OCI-LY7 (cell line): ENCODE measurements at regions not wholly inside any gene's neighbourhood (a gene's known extent, or its start where the extent isn't known, plus 50 kb on each side); places are given as distances from the start of the nearest gene placed in this dataset.

Experiments used
- BruUV-seq: library from RNA; stranded (reverse); fragments of 400-500 nt; replicated peaks from 2 replicates; lab custom pipeline; 2021; lab: Mats Ljungman, UMichigan
- CTCF ChIA-PET: fragments of 300-600 bp; sonication (Branson Sonifier 250); formaldehyde crosslinking; loops from one replicate; lab custom pipeline; 2022; ENCODE audit warnings: antibody characterized with exemption; ENCODE audit not compliant: unreplicated experiment; lab: Charles Lee
- POLR2A ChIA-PET: fragments of 300-600 bp; sonication (Branson Sonifier 250); formaldehyde crosslinking; loops from one replicate; lab custom pipeline; 2022; ENCODE audit warnings: antibody characterized with exemption; lab: Charles Lee
- DNase-seq: peaks from one replicate; pipeline ENCODE4 v3.0.0-alpha.2; 2015; ENCODE audit warnings: low spot score
- H2AFZ ChIP-seq: fragments of 200-600 bp; sonication (generic), shearing (Covaris generic); 2 replicates; pipeline ENCODE4 v1.6.1; 2014; ENCODE audit warnings: mild to moderate bottlenecking, antibody characterized with exemption, low read length, moderate library complexity
- H3K27ac ChIP-seq: fragments of 200-600 bp; sonication (generic); 2 replicates; pipeline ENCODE4 v1.5.1; 2014; ENCODE audit warnings: mixed run types, low read depth, mild to moderate bottlenecking, moderate library complexity, low read length, inconsistent platforms; ENCODE audit not compliant: poor library complexity, severe bottlenecking
- H3K36me3 ChIP-seq: fragments of 200-600 bp; sonication (generic); 2 replicates; pipeline ENCODE4 v1.6.1; 2014; ENCODE audit warnings: mild to moderate bottlenecking, antibody characterized with exemption, low read length, moderate library complexity, mixed read lengths; ENCODE audit not compliant: insufficient read depth
- H3K4me1 ChIP-seq: fragments of 200-600 bp; sonication (generic); 2 replicates; pipeline ENCODE4 v1.5.1; 2014; ENCODE audit warnings: mild to moderate bottlenecking, low read length; ENCODE audit not compliant: insufficient read depth, poor library complexity, severe bottlenecking
- H3K4me2 ChIP-seq: fragments of 200-600 bp; sonication (generic); 2 replicates; pipeline ENCODE4 v1.6.1; 2014; ENCODE audit warnings: mild to moderate bottlenecking, low read length
- H3K4me3 ChIP-seq: fragments of 200-600 bp; sonication (generic); 2 replicates; pipeline ENCODE4 v1.5.1; 2014; ENCODE audit warnings: mild to moderate bottlenecking, low read depth, low read length; ENCODE audit not compliant: poor library complexity, severe bottlenecking
- H3K79me2 ChIP-seq: fragments of 200-600 bp; sonication (generic); 2 replicates; pipeline ENCODE4 v1.6.1; 2016; ENCODE audit warnings: low read depth, mild to moderate bottlenecking, low read length, moderate library complexity, mixed read lengths; ENCODE audit not compliant: insufficient read depth
- H3K9me2 ChIP-seq: fragments of 200-600 bp; sonication (generic); 2 replicates; pipeline ENCODE4 v1.6.1; 2016; ENCODE audit warnings: mild to moderate bottlenecking, low read length, mixed read lengths; ENCODE audit not compliant: insufficient read depth
- H3K9me3 ChIP-seq: fragments of 200-600 bp; sonication (generic); 2 replicates; pipeline ENCODE4 v1.6.1; 2014; ENCODE audit warnings: mild to moderate bottlenecking, mixed run types, low read length, mixed read lengths
- H4K20me1 ChIP-seq: fragments of 200-600 bp; sonication (generic); 2 replicates; pipeline ENCODE4 v1.6.1; 2014; ENCODE audit warnings: mild to moderate bottlenecking, antibody characterized with exemption, low read length, moderate library complexity, mixed read lengths; ENCODE audit not compliant: insufficient read depth
- EZH2phosphoT487 ChIP-seq: fragments of 200-600 bp; sonication (generic); IDR thresholded peaks from 2 replicates; pipeline ENCODE4 v1.6.1; 2018; ENCODE audit warnings: low read depth, borderline replicate concordance, mild to moderate bottlenecking, mixed run types, antibody characterized with exemption, low read length, moderate library complexity, mixed read lengths
- intact Hi-C: fragments of 100-400 bp; cut with micrococcal nuclease; formaldehyde crosslinking; loops from one replicate; pipeline ENCODE4 v1.10.0; 2022; ENCODE audit not compliant: unreplicated experiment
- TF ChIP-seq, protein P1 (sequence below): fragments of 200-600 bp; sonication (generic); conservative IDR thresholded peaks from 2 replicates; pipeline ENCODE4 v1.5.1; 2014; ENCODE audit warnings: mild to moderate bottlenecking, antibody characterized with exemption, low read length, moderate library complexity, mixed read lengths

DNA sequence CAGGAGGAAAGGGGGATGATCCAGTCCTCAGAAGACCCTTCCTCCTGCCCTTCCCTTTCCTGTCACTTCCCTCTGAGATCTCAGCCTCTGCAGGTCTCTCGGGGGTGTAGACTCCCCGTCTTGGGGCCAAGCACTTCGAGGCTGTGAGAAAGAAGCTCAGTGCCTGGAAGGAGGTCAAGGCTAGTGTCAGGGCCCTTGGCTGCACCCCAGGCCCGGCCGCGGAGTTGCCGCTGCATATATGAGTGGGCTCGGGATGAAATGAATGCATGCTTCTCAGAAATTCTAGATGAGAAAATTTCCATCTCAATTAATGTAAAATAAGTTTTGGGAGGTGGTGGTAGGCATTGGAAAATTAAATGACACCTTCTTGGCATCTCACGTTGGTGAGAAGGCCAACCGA, 1313.7 kb downstream of the BRD1 start:
- Histone ChIP-seq H4K20me1 (no peaks in the 10 kb centered on the region), H3K9me2 (no peaks in the 10 kb centered on the region), H3K4me3 (no peak overlapping the region), H3K4me2 (no peak overlapping the region), H3K4me1 (no peaks in the 10 kb centered on the region), H3K9me3 (no peaks in the 10 kb centered on the region), H3K36me3 (no peaks in the 10 kb centered on the region), H3K27ac (no peak overlapping the region), H3K79me2 (no peaks in the 10 kb centered on the region), H2AFZ (no peak overlapping the region)
- intact Hi-C loops: no loop called here
- ChIA-PET POLR2A (no interaction called here), CTCF (no interaction called here)
- TF ChIP-seq, protein P1, sequence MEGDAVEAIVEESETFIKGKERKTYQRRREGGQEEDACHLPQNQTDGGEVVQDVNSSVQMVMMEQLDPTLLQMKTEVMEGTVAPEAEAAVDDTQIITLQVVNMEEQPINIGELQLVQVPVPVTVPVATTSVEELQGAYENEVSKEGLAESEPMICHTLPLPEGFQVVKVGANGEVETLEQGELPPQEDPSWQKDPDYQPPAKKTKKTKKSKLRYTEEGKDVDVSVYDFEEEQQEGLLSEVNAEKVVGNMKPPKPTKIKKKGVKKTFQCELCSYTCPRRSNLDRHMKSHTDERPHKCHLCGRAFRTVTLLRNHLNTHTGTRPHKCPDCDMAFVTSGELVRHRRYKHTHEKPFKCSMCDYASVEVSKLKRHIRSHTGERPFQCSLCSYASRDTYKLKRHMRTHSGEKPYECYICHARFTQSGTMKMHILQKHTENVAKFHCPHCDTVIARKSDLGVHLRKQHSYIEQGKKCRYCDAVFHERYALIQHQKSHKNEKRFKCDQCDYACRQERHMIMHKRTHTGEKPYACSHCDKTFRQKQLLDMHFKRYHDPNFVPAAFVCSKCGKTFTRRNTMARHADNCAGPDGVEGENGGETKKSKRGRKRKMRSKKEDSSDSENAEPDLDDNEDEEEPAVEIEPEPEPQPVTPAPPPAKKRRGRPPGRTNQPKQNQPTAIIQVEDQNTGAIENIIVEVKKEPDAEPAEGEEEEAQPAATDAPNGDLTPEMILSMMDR: no peak
- TF ChIP-seq EZH2phosphoT487: no peak
- no peak for DNase-seq
- no TSS peak for BruUV-seq

DNA sequence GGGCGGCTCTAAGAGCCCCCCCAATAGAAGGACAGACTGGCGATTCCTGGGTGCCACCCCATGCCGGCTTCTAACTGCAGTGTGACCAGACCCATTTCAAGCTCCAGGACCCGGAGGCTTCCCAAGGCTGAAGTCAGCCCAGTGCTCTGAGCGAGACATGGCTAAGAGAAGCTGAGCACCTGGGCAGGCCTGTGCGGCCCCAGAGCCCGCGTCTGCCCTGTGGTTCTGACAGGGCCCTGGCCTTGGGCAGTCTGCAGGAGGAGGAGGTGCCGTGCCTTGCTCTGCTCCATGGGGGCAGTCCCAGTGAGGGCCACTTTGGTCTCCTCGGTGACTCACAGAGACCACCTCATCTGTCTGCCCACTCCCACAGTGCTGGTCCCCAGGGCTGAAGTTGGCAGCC, 1314.2 kb downstream of the BRD1 start:
- Histone ChIP-seq H3K79me2 (no peaks in the 10 kb centered on the region), H3K4me3 (no peak overlapping the region), H2AFZ (no peak overlapping the region), H3K27ac (no peak overlapping the region), H3K9me3 (no peaks in the 10 kb centered on the region), H3K36me3 (no peaks in the 10 kb centered on the region), H3K4me1 (no peaks in the 10 kb centered on the region), H3K4me2 (no peak overlapping the region), H3K9me2 (no peaks in the 10 kb centered on the region), H4K20me1 (no peaks in the 10 kb centered on the region)
- no TSS peak for BruUV-seq
- intact Hi-C loops: no loop called here
- no peak for DNase-seq
- ChIA-PET POLR2A (no interaction called here), CTCF (no interaction called here)
- TF ChIP-seq, protein P1: no peak
- no peak for TF ChIP-seq EZH2phosphoT487

DNA sequence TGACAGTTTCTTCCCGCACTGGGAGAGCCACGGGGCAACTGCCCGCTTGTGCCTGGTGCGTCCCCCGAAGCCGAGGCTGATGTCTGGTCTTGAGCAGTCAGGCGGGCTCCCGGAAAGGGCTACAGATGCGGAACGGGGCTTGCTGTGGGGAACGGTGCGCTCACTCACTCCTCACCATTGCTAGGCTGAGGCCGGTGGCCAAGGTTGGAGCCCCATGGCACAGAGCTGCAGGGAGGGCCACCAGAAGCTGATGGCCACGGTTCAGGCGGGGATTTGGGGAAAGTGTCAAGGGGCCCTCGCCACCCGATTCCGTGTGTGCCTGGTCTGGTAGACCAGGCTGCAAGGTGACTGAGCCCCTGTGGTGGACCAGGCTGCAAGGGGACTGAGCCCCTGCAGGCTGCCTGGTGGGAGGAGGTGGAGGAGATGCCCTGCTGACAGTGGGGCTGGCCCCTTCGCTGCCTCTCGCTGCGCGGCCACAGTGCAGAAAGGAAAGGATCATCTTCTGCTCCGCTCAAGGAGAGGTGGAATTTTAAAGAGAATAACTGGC, 1315.8 kb downstream of the BRD1 start:
- ChIA-PET POLR2A (no interaction called here), CTCF (no interaction called here)
- Histone ChIP-seq H3K36me3 (no peaks in the 10 kb centered on the region), H2AFZ (no peak overlapping the region), H3K9me3 (no peaks in the 10 kb centered on the region), H3K27ac (no peak overlapping the region), H3K4me3 (no peak overlapping the region), H3K9me2 (no peaks in the 10 kb centered on the region), H3K4me2 (no peak overlapping the region), H3K79me2 (no peaks in the 10 kb centered on the region), H3K4me1 (no peaks in the 10 kb centered on the region), H4K20me1 (no peaks in the 10 kb centered on the region)
- DNase-seq: no peak
- intact Hi-C loops: no loop called here
- TF ChIP-seq, protein P1: no peak
- TF ChIP-seq EZH2phosphoT487: no peak
- BruUV-seq: no TSS peak
